ENCODE measurements at regions not wholly inside any gene's neighbourhood (a gene's known extent, or its start where the extent isn't known, plus 50 kb on each side); places are given as distances from the start of the nearest gene placed in this dataset.

GRCh38 chr7:51477323-51477722 is 160.7 kb upstream of the COBL start:
- no peaks in the 10 kb centered on the region for H3K36me3 Mint-ChIP-seq
- peaks cover 3% of the 10 kb centered on the region for H3K27me3 Mint-ChIP-seq
- no peak overlapping the region for H3K4me3 Mint-ChIP-seq
- no peak overlapping the region for H3K27ac Mint-ChIP-seq
- no peaks in the 10 kb centered on the region for H3K4me1 Mint-ChIP-seq
- H3K9me3 Mint-ChIP-seq, result no peaks in the 10 kb centered on the region

GRCh38 chr7:51476026-51476425 is 159.4 kb upstream of the COBL start:
- Mint-ChIP-seq H3K36me3 (no peaks in the 10 kb centered on the region), H3K27me3 (peaks cover 8% of the 10 kb centered on the region), H3K4me3 (no peak overlapping the region), H3K4me1 (no peaks in the 10 kb centered on the region), H3K9me3 (no peaks in the 10 kb centered on the region), H3K27ac (no peak overlapping the region)

GRCh38 chr7:51472873-51473272 is 156.3 kb upstream of the COBL start:
- Mint-ChIP-seq H3K27ac (no peak overlapping the region), H3K27me3 (peaks cover 12% of the 10 kb centered on the region), H3K4me3 (no peak overlapping the region), H3K36me3 (no peaks in the 10 kb centered on the region), H3K4me1 (no peaks in the 10 kb centered on the region), H3K9me3 (no peaks in the 10 kb centered on the region)

GRCh38 chr7:51471981-51472296 is 155.3 kb upstream of the COBL start:
- H3K27ac Mint-ChIP-seq, result no peak overlapping the region
- no peaks in the 10 kb centered on the region for H3K36me3 Mint-ChIP-seq

GRCh38 chr7:51471210-51471980 is 154.8 kb upstream of the COBL start:
- Mint-ChIP-seq H3K36me3 (no peaks in the 10 kb centered on the region), H3K27me3 (peaks cover 12% of the 10 kb centered on the region), H3K4me1 (no peaks in the 10 kb centered on the region), H3K9me3 (no peaks in the 10 kb centered on the region), H3K4me3 (no peak overlapping the region), H3K27ac (no peak overlapping the region)

More at GRCh38 chr7:51471981-51472296, 155.3 kb upstream of the COBL start:
- H3K4me3 Mint-ChIP-seq, result no peak overlapping the region
- H3K4me1 Mint-ChIP-seq, result no peaks in the 10 kb centered on the region
- H3K27me3 Mint-ChIP-seq, result peaks cover 12% of the 10 kb centered on the region
- no peaks in the 10 kb centered on the region for H3K9me3 Mint-ChIP-seq

- Mint-ChIP-seq H3K4me1 (no peaks in the 10 kb centered on the region), H3K27ac (no peak overlapping the region), H3K9me3 (no peaks in the 10 kb centered on the region), H3K4me3 (no peak overlapping the region), H3K27me3 (peaks cover 9% of the 10 kb centered on the region), H3K36me3 (no peaks in the 10 kb centered on the region)
Measured at GRCh38 chr7:51467384-51468017, 150.9 kb upstream of the COBL start.

GRCh38 chr7:51459809-51460208 is 143.2 kb upstream of the COBL start:
- Mint-ChIP-seq H3K27me3 (peaks cover 3% of the 10 kb centered on the region), H3K36me3 (no peaks in the 10 kb centered on the region), H3K4me3 (no peak overlapping the region), H3K4me1 (no peaks in the 10 kb centered on the region), H3K27ac (no peak overlapping the region), H3K9me3 (no peaks in the 10 kb centered on the region)

GRCh38 chr7:51458693-51459092 is 142.1 kb upstream of the COBL start:
- H3K36me3 Mint-ChIP-seq, result no peaks in the 10 kb centered on the region
- peaks cover 3% of the 10 kb centered on the region for H3K27me3 Mint-ChIP-seq
- no peak overlapping the region for H3K4me3 Mint-ChIP-seq
- H3K27ac Mint-ChIP-seq, result no peak overlapping the region
- H3K9me3 Mint-ChIP-seq, result no peaks in the 10 kb centered on the region
- no peaks in the 10 kb centered on the region for H3K4me1 Mint-ChIP-seq

GRCh38 chr7:51457079-51457478 is 140.5 kb upstream of the COBL start:
- Mint-ChIP-seq H3K36me3 (no peaks in the 10 kb centered on the region), H3K9me3 (no peaks in the 10 kb centered on the region), H3K4me3 (no peak overlapping the region), H3K27ac (no peak overlapping the region), H3K27me3 (peaks cover 3% of the 10 kb centered on the region), H3K4me1 (no peaks in the 10 kb centered on the region)

- Mint-ChIP-seq H3K9me3 (no peaks in the 10 kb centered on the region), H3K36me3 (no peaks in the 10 kb centered on the region), H3K4me1 (no peaks in the 10 kb centered on the region), H3K4me3 (no peak overlapping the region), H3K27ac (no peak overlapping the region), H3K27me3 (peaks cover 3% of the 10 kb centered on the region)
Measured at GRCh38 chr7:51456431-51457060, 139.9 kb upstream of the COBL start.

- Mint-ChIP-seq H3K4me1 (no peaks in the 10 kb centered on the region), H3K27me3 (peaks cover 3% of the 10 kb centered on the region), H3K36me3 (no peaks in the 10 kb centered on the region)
Measured at GRCh38 chr7:51455948-51456347, 139.3 kb upstream of the COBL start.

GRCh38 chr7:51455513-51455912 is 138.9 kb upstream of the COBL start:
- Mint-ChIP-seq H3K4me1 (no peaks in the 10 kb centered on the region), H3K27me3 (peaks cover 1% of the 10 kb centered on the region), H3K36me3 (no peaks in the 10 kb centered on the region), H3K27ac (no peak overlapping the region), H3K9me3 (no peaks in the 10 kb centered on the region), H3K4me3 (no peak overlapping the region)

More at GRCh38 chr7:51455948-51456347, 139.3 kb upstream of the COBL start:
- Mint-ChIP-seq H3K4me3 (no peak overlapping the region), H3K27ac (no peak overlapping the region), H3K9me3 (no peaks in the 10 kb centered on the region)

- no peaks in the 10 kb centered on the region for H3K4me1 Mint-ChIP-seq
- H3K9me3 Mint-ChIP-seq, result no peaks in the 10 kb centered on the region
- peaks cover 1% of the 10 kb centered on the region for H3K27me3 Mint-ChIP-seq
Measured at GRCh38 chr7:51455086-51455485, 138.5 kb upstream of the COBL start.

GRCh38 chr7:51452694-51453093 is 136.1 kb upstream of the COBL start:
- no peaks in the 10 kb centered on the region for H3K9me3 Mint-ChIP-seq
- H3K4me3 Mint-ChIP-seq, result no peak overlapping the region

More at GRCh38 chr7:51455086-51455485, 138.5 kb upstream of the COBL start:
- Mint-ChIP-seq H3K4me3 (no peak overlapping the region), H3K36me3 (no peaks in the 10 kb centered on the region), H3K27ac (no peak overlapping the region)

GRCh38 chr7:51451751-51452476 is 135.3 kb upstream of the COBL start:
- H3K36me3 Mint-ChIP-seq, result no peaks in the 10 kb centered on the region
- no peaks in the 10 kb centered on the region for H3K4me1 Mint-ChIP-seq
- no peaks in the 10 kb centered on the region for H3K9me3 Mint-ChIP-seq
- H3K27me3 Mint-ChIP-seq, result no peaks in the 10 kb centered on the region
- no peak overlapping the region for H3K27ac Mint-ChIP-seq
- no peak overlapping the region for H3K4me3 Mint-ChIP-seq

More at GRCh38 chr7:51452694-51453093, 136.1 kb upstream of the COBL start:
- H3K4me1 Mint-ChIP-seq, result no peaks in the 10 kb centered on the region
- H3K27me3 Mint-ChIP-seq, result no peaks in the 10 kb centered on the region
- no peaks in the 10 kb centered on the region for H3K36me3 Mint-ChIP-seq
- H3K27ac Mint-ChIP-seq, result no peak overlapping the region

GRCh38 chr7:51450541-51450940 is 133.9 kb upstream of the COBL start:
- Mint-ChIP-seq H3K27me3 (no peaks in the 10 kb centered on the region), H3K4me1 (no peaks in the 10 kb centered on the region), H3K4me3 (no peak overlapping the region), H3K9me3 (no peaks in the 10 kb centered on the region), H3K36me3 (no peaks in the 10 kb centered on the region), H3K27ac (no peak overlapping the region)
